Posterior vena cava (tissue), 2 donors: ENCODE measurements at regions not wholly inside any gene's neighbourhood (a gene's known extent, or its start where the extent isn't known, plus 50 kb on each side); places are given as distances from the start of the nearest gene placed in this dataset.

Experiments
- DNase-seq: peaks from one replicate; pipeline ENCODE4 v3.0.0-alpha.2; 2020; ENCODE audit warnings: low spot score
- intact Hi-C, 2 donors: fragments of 100-400 bp; cut with DNase I; formaldehyde crosslinking; loops; one replicate each; pipeline versions ENCODE4 v1.14.1 to v1.14.2; 2022 to 2023
- donor health status: DM: yes; HTN: yes; CAD: no.
- donor health status: DM: yes; HTN: yes; CAD: no.

- intact Hi-C loops, result no loop called here
- DNase-seq, result no peak
Measured at GRCh38 chr11:70026012-70026411, 52.1 kb upstream of the ANO1 start.

GRCh38 chr11:70026726-70027125 lies 51.4 kb upstream of the ANO1 start:
- intact Hi-C loops, result no loop called here
- DNase-seq, result no peak

DNA sequence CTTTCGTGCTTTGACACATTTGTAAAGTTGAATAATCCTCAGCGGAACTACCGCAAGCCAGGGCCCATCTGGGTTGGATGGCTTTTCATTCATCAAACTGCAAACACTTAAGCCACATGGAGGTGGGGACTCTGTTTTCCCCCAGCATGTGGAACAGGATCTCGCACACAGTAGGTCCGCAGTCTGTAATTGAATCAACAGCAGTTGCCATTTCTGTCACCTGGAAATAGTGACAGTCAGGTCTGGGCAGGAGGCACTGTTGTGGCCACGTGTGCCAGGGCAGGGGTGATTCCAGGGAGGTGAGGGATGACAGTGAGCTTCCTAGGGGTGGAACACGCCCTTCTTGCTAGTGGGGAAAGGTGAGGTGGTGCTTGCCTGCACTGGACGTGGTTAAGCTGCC lies 50.7 kb upstream of the ANO1 start:
- no peak for DNase-seq
- intact Hi-C loops, result no loop called here

- intact Hi-C loops, result no loop called here
- no peak for DNase-seq
Measured at GRCh38 chr11:70028147-70028855, 49.8 kb upstream of the ANO1 start.
